Retinal pigment epithelial cell (primary cell): ENCODE measurements at regions not wholly inside any gene's neighbourhood (a gene's known extent, or its start where the extent isn't known, plus 50 kb on each side); places are given as distances from the start of the nearest gene placed in this dataset.

Experiments used
- DNase-seq: peaks from one replicate; pipeline ENCODE4 v3.0.0-alpha.2; 2010; ENCODE audit warnings: low read depth
- H3K4me3 ChIP-seq: 2 replicates; pipeline ENCODE4 v1.5.1; 2011; ENCODE audit warnings: mild to moderate bottlenecking, low read length, control low read depth, moderate library complexity
- CTCF ChIP-seq: conservative IDR thresholded peaks from 2 replicates; pipeline ENCODE4 v1.5.1; 2011; ENCODE audit warnings: low read depth, low read length, control low read depth, inconsistent platforms

GRCh38 chr18:40382197-40382596, 1572.8 kb upstream of the PIK3C3 start:
- TF ChIP-seq CTCF: no peak
- DNase-seq: no peak

GRCh38 chr18:40380686-40381439, 1574.2 kb upstream of the PIK3C3 start:
- no peak overlapping the region for H3K4me3 ChIP-seq
- no peak for TF ChIP-seq CTCF
- DNase-seq: no peak

More at GRCh38 chr18:40382197-40382596, 1572.8 kb upstream of the PIK3C3 start:
- no peak overlapping the region for H3K4me3 ChIP-seq

GRCh38 chr18:40375837-40376236, 1579.2 kb upstream of the PIK3C3 start:
- no peak for DNase-seq

GRCh38 chr18:40371673-40372072, 1583.4 kb upstream of the PIK3C3 start:
- no peak for TF ChIP-seq CTCF
- no peak overlapping the region for H3K4me3 ChIP-seq
- no peak for DNase-seq

More at GRCh38 chr18:40375837-40376236, 1579.2 kb upstream of the PIK3C3 start:
- no peak for TF ChIP-seq CTCF
- no peak overlapping the region for H3K4me3 ChIP-seq

- peak; percentile 69 for DNase-seq
- TF ChIP-seq CTCF: no peak
- H3K4me3 ChIP-seq: no peak overlapping the region
Measured at GRCh38 chr18:40367576-40367975, 1587.5 kb upstream of the PIK3C3 start.

- no peak for TF ChIP-seq CTCF
- DNase-seq: no peak
- no peak overlapping the region for H3K4me3 ChIP-seq
Measured at GRCh38 chr18:40366521-40366920, 1588.5 kb upstream of the PIK3C3 start.

GRCh38 chr18:40365526-40365925, 1589.5 kb upstream of the PIK3C3 start:
- TF ChIP-seq CTCF: no peak
- no peak for DNase-seq
- H3K4me3 ChIP-seq: no peak overlapping the region
